ENCODE measurements at regions not wholly inside any gene's neighbourhood (a gene's known extent, or its start where the extent isn't known, plus 50 kb on each side); places are given as distances from the start of the nearest gene placed in this dataset.

- no TSS peak for BruUV-seq (replicated peaks)
- Histone ChIP-seq H3K36me3 (ENCODE audit: control insufficient read depth, insufficient read depth, low read length) (no peaks in the 10 kb centered on the region), H3K27ac (ENCODE audit: low read length) (no peak overlapping the region), H3K4me3 (ENCODE audit: low read depth in 2 of 2, low read length in 2 of 2) (no peak overlapping the region), H3K4me1 (ENCODE audit: control insufficient read depth, insufficient read depth, low read length) (no peaks in the 10 kb centered on the region), H3K9me3 (ENCODE audit: control insufficient read depth, insufficient read depth, low read depth, low read length) (no peaks in the 10 kb centered on the region), H3K27me3 (ENCODE audit: control insufficient read depth, insufficient read depth, low read length) (no peaks in the 10 kb centered on the region)
- POLR2A ChIA-PET: no interaction called here
- DNase-seq (ENCODE audit: low read depth, low spot score) (no peak), ATAC-seq (no peak)
- CTCF ChIA-PET: no interaction called here
- intact Hi-C loops (cut with micrococcal nuclease; ENCODE audit: unreplicated experiment) (no loop called here), in situ Hi-C loops (cut with HindIII; ENCODE audit: low pct_unique_long_range_greater_than_20kb, low sequenced_read_pairs) (no loop called here)
- TF ChIP-seq CTCF (IDR thresholded peaks at IDR 0.05) (no peak), SIN3A (IDR thresholded peaks at IDR 0.05; ENCODE audit: borderline replicate concordance, insufficient read depth, low read depth, low read length) (no peak), POLR2AphosphoS5 (IDR thresholded peaks at IDR 0.05; ENCODE audit: low read depth, low read length) (no peak), TCF7L2 (IDR thresholded peaks at IDR 0.05; ENCODE audit: low read depth, low read length) (no peak), REST (IDR thresholded peaks at IDR 0.05; ENCODE audit: insufficient read depth in 1 of 2, low read depth in 2 of 2, low read length in 1 of 2) (no peak)
Measured at GRCh38 chr2:144605231-144605840, 85.4 kb upstream of the ZEB2 start.

- CTCF ChIA-PET: no interaction called here
Measured at GRCh38 chr2:144603334-144603733, 83.4 kb upstream of the ZEB2 start.

More at GRCh38 chr2:144603334-144603733, 83.4 kb upstream of the ZEB2 start:
- Histone ChIP-seq H3K9me3 (ENCODE audit: control insufficient read depth, insufficient read depth, low read depth, low read length) (no peaks in the 10 kb centered on the region), H3K4me1 (ENCODE audit: control insufficient read depth, insufficient read depth, low read length) (no peaks in the 10 kb centered on the region), H3K27me3 (ENCODE audit: control insufficient read depth, insufficient read depth, low read length) (no peaks in the 10 kb centered on the region), H3K36me3 (ENCODE audit: control insufficient read depth, insufficient read depth, low read length) (no peaks in the 10 kb centered on the region), H3K4me3 (ENCODE audit: low read depth in 2 of 2, low read length in 2 of 2) (no peak overlapping the region), H3K27ac (ENCODE audit: low read length) (no peak overlapping the region)
- intact Hi-C loops (cut with micrococcal nuclease; ENCODE audit: unreplicated experiment): no loop called here
- DNase-seq (ENCODE audit: low read depth, low spot score) (no peak), ATAC-seq (no peak)
- no peak for TF ChIP-seq POLR2AphosphoS5 (IDR thresholded peaks at IDR 0.05; ENCODE audit: low read depth, low read length)
- TF ChIP-seq REST (IDR thresholded peaks at IDR 0.05; ENCODE audit: insufficient read depth in 1 of 2, low read depth in 2 of 2, low read length in 1 of 2): no peak
- TF ChIP-seq TCF7L2 (IDR thresholded peaks at IDR 0.05; ENCODE audit: low read depth, low read length): no peak
- no peak for TF ChIP-seq SIN3A (IDR thresholded peaks at IDR 0.05; ENCODE audit: borderline replicate concordance, insufficient read depth, low read depth, low read length)
- no peak for TF ChIP-seq CTCF (IDR thresholded peaks at IDR 0.05)
- no TSS peak for BruUV-seq (replicated peaks)
- POLR2A ChIA-PET: no interaction called here
- in situ Hi-C loops (cut with HindIII; ENCODE audit: low pct_unique_long_range_greater_than_20kb, low sequenced_read_pairs): no loop called here
